HG02763 (cell line): ENCODE measurements at regions not wholly inside any gene's neighbourhood (a gene's known extent, or its start where the extent isn't known, plus 50 kb on each side); places are given as distances from the start of the nearest gene placed in this dataset.

Experiments
- ATAC-seq: cut with Tn5 transposase; IDR thresholded peaks from one replicate; pipeline ENCODE4 v1.9.1; 2021; ENCODE audit warnings: mild to moderate bottlenecking, moderate library complexity; ENCODE audit not compliant: unreplicated experiment

GRCh38 chr5:72035831-72036230 is 71.4 kb upstream of the MAP1B start:
- ATAC-seq, result no peak

GRCh38 chr5:72036951-72037350 is 70.3 kb upstream of the MAP1B start:
- ATAC-seq, result no peak

- ATAC-seq, result no peak
These were observed 66.8 kb upstream of the MAP1B start for GRCh38 chr5:72040513-72040912.

DNA sequence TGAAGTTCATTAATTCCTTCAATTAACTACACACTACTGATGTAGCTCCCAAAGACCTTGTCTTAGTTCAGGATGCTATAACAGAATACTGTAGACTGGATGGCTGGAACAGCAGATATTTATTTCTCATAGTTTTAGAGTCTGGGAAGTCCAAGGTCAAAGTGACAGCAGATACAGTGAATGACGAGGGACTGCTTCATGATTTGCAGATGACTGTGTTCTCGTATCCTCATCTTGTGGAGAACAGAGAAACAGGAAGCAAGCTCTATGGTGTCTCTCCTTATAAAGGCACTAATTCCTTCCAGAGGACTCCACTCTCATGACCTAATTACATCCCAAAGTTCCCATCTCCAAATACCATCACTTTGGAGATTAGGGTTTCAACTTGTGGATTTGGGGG is 65.6 kb upstream of the MAP1B start:
- ATAC-seq, result no peak

GRCh38 chr5:72042097-72042496 is 65.2 kb upstream of the MAP1B start:
- ATAC-seq, result no peak

GRCh38 chr5:72045692-72046091 is 61.6 kb upstream of the MAP1B start:
- no peak for ATAC-seq

DNA sequence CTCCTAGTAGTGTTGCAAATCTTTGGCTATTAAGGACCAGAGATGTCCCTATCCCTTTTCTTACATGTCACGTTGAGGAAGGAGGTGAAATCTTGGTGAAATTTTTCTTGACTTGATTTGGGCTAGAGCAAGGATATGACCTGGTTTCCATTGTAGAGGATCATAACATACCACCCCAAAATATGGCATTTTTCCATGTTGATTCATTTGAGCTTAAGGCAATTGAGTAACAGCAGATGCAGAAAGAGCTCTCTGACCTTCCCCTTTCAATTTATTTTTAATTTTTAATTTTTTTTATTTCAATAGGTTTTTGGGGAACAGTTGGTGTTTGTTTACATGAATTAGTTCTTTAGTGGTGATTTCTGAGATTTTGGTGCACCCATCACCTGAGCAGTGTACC is 61.2 kb upstream of the MAP1B start:
- ATAC-seq, result no peak

GRCh38 chr5:72055636-72056035 is 51.6 kb upstream of the MAP1B start:
- no peak for ATAC-seq
